ENCODE measurements at regions not wholly inside any gene's neighbourhood (a gene's known extent, or its start where the extent isn't known, plus 50 kb on each side); places are given as distances from the start of the nearest gene placed in this dataset.
A peak's percentile ranks its signal among the peaks of the same experiment; 100 is the strongest.

GRCh38 chr4:180799798-180800197 is 1443.4 kb upstream of the TENM3 start:
- no peak for DNase-seq (ENCODE audit: low read depth)
- H3K4me3 ChIP-seq (ENCODE audit: low read depth, low read length): no peak overlapping the region
- TF ChIP-seq, protein P1, sequence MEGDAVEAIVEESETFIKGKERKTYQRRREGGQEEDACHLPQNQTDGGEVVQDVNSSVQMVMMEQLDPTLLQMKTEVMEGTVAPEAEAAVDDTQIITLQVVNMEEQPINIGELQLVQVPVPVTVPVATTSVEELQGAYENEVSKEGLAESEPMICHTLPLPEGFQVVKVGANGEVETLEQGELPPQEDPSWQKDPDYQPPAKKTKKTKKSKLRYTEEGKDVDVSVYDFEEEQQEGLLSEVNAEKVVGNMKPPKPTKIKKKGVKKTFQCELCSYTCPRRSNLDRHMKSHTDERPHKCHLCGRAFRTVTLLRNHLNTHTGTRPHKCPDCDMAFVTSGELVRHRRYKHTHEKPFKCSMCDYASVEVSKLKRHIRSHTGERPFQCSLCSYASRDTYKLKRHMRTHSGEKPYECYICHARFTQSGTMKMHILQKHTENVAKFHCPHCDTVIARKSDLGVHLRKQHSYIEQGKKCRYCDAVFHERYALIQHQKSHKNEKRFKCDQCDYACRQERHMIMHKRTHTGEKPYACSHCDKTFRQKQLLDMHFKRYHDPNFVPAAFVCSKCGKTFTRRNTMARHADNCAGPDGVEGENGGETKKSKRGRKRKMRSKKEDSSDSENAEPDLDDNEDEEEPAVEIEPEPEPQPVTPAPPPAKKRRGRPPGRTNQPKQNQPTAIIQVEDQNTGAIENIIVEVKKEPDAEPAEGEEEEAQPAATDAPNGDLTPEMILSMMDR (IDR thresholded peaks at IDR 0.05; ENCODE audit: insufficient read depth, low read depth, low read length): no peak

GRCh38 chr4:180805101-180805500 is 1438.1 kb upstream of the TENM3 start:
- TF ChIP-seq, protein P1 (IDR thresholded peaks at IDR 0.05; ENCODE audit: insufficient read depth, low read depth, low read length): no peak
- no peak overlapping the region for H3K4me3 ChIP-seq (ENCODE audit: low read depth, low read length)
- DNase-seq (ENCODE audit: low read depth): no peak

- H3K4me3 ChIP-seq (ENCODE audit: low read depth, low read length): no peak overlapping the region
- no peak for DNase-seq (ENCODE audit: low read depth)
- TF ChIP-seq, protein P1 (IDR thresholded peaks at IDR 0.05; ENCODE audit: insufficient read depth, low read depth, low read length): no peak
Measured at GRCh38 chr4:180808862-180809261, 1434.3 kb upstream of the TENM3 start.

GRCh38 chr4:180809439-180809838 is 1433.8 kb upstream of the TENM3 start:
- peak; percentile 12 for DNase-seq (ENCODE audit: low read depth)
- no peak overlapping the region for H3K4me3 ChIP-seq (ENCODE audit: low read depth, low read length)
- TF ChIP-seq, protein P1 (IDR thresholded peaks at IDR 0.05; ENCODE audit: insufficient read depth, low read depth, low read length): no peak

DNA sequence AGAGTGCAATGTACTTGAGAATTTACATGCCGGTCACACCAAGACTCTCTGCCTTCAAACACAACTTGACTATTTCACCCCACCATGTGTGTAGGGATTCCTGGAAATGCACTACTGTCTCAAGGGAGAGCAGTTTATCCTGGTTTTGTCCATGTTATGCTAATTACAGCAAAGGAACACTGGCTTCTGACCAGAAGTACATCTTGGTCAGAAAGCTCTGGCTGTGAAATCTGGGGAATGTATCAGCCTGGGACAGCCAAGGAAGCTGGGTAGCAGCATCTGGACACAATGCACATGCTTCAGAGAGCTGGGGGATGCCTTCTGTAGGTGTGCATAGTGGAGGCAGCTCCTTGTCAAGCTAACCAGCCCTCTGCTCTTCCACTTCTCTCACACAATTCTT is 1432.6 kb upstream of the TENM3 start:
- TF ChIP-seq, protein P1 (IDR thresholded peaks at IDR 0.05; ENCODE audit: insufficient read depth, low read depth, low read length): no peak
- DNase-seq (ENCODE audit: low read depth): peak; percentile 5
- no peak overlapping the region for H3K4me3 ChIP-seq (ENCODE audit: low read depth, low read length)

DNA sequence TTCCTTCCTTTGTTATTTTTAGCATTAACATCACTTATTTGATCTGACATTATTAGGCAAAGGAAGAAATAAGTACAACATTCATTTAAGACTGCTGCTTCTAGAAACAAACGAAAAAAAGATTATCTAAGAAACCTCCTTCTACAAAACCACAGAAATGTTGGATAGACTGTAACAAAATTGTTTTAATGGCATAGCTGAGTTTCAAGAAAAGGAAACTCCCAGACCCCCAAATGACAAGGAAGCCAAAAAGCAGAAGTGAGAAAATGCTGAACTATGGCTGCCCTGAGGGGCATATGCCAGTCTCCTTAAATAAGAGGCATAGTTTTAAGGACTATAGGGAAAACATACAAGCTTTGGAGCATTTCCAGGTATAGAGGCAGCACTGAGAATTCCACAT is 1431.6 kb upstream of the TENM3 start:
- TF ChIP-seq, protein P1 (IDR thresholded peaks at IDR 0.05; ENCODE audit: insufficient read depth, low read depth, low read length): no peak
- H3K4me3 ChIP-seq (ENCODE audit: low read depth, low read length): no peak overlapping the region
- no peak for DNase-seq (ENCODE audit: low read depth)

DNA sequence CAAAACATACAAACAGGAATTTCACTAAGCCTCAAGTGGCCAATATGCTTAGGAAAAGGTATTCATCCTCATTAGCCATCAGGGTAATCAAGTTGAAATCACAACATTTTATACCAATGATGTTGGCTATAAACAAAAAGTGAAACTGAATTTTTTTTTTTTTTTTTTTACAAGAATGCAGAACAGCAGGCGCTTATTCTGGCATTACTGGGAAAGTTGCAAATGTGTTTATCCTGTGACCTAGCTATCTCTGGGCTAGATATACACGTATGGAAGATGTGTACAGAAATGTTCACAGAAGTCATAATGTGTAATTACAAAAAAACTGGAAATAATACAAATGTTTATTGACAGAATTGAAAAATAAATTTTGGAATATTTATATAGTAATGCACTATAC is 1430.4 kb upstream of the TENM3 start:
- TF ChIP-seq, protein P1 (IDR thresholded peaks at IDR 0.05; ENCODE audit: insufficient read depth, low read depth, low read length): no peak
- H3K4me3 ChIP-seq (ENCODE audit: low read depth, low read length): no peak overlapping the region
- DNase-seq (ENCODE audit: low read depth): no peak
